ENCODE measurements at regions not wholly inside any gene's neighbourhood (a gene's known extent, or its start where the extent isn't known, plus 50 kb on each side); places are given as distances from the start of the nearest gene placed in this dataset.

- in situ Hi-C loops (cut with HindIII; ENCODE audit: low sequenced_read_pairs), result no loop called here
Measured at GRCh38 chr18:24964216-24964615, 387.8 kb downstream of the ZNF521 start.

GRCh38 chr18:24968238-24968775, 383.7 kb downstream of the ZNF521 start:
- in situ Hi-C loops (cut with HindIII; ENCODE audit: low sequenced_read_pairs), result no loop called here

- in situ Hi-C loops (cut with HindIII; ENCODE audit: low sequenced_read_pairs), result no loop called here
Measured at GRCh38 chr18:24972577-24972976, 379.4 kb downstream of the ZNF521 start.

GRCh38 chr18:24974431-24974830, 377.5 kb downstream of the ZNF521 start:
- in situ Hi-C loops (cut with HindIII; ENCODE audit: low sequenced_read_pairs), result no loop called here

GRCh38 chr18:24975496-24976372, 376.2 kb downstream of the ZNF521 start:
- in situ Hi-C loops (cut with HindIII; ENCODE audit: low sequenced_read_pairs), result no loop called here

GRCh38 chr18:24976502-24976901, 375.5 kb downstream of the ZNF521 start:
- in situ Hi-C loops (cut with HindIII; ENCODE audit: low sequenced_read_pairs), result no loop called here

- in situ Hi-C loops (cut with HindIII; ENCODE audit: low sequenced_read_pairs), result no loop called here
Measured at GRCh38 chr18:24979235-24979634, 372.7 kb downstream of the ZNF521 start.

GRCh38 chr18:24982831-24983230, 369.1 kb downstream of the ZNF521 start:
- in situ Hi-C loops (cut with HindIII; ENCODE audit: low sequenced_read_pairs), result no loop called here

GRCh38 chr18:24983566-24984139, 368.3 kb downstream of the ZNF521 start:
- in situ Hi-C loops (cut with HindIII; ENCODE audit: low sequenced_read_pairs), result no loop called here

GRCh38 chr18:24985586-24985985, 366.4 kb downstream of the ZNF521 start:
- in situ Hi-C loops (cut with HindIII; ENCODE audit: low sequenced_read_pairs), result no loop called here

GRCh38 chr18:24986666-24987302, 365.2 kb downstream of the ZNF521 start:
- in situ Hi-C loops (cut with HindIII; ENCODE audit: low sequenced_read_pairs), result no loop called here

- in situ Hi-C loops (cut with HindIII; ENCODE audit: low sequenced_read_pairs), result no loop called here
Measured at GRCh38 chr18:24987303-24988252, 364.4 kb downstream of the ZNF521 start.

GRCh38 chr18:24988253-24988840, 363.6 kb downstream of the ZNF521 start:
- in situ Hi-C loops (cut with HindIII; ENCODE audit: low sequenced_read_pairs), result no loop called here

GRCh38 chr18:24989760-24990593, 362.0 kb downstream of the ZNF521 start:
- in situ Hi-C loops (cut with HindIII; ENCODE audit: low sequenced_read_pairs), result no loop called here

GRCh38 chr18:24990671-24991134, 361.3 kb downstream of the ZNF521 start:
- in situ Hi-C loops (cut with HindIII; ENCODE audit: low sequenced_read_pairs), result no loop called here

- in situ Hi-C loops (cut with HindIII; ENCODE audit: low sequenced_read_pairs), result no loop called here
Measured at GRCh38 chr18:24991141-24992060, 360.6 kb downstream of the ZNF521 start.

- in situ Hi-C loops (cut with HindIII; ENCODE audit: low sequenced_read_pairs), result no loop called here
Measured at GRCh38 chr18:24992491-24992890, 359.5 kb downstream of the ZNF521 start.

- in situ Hi-C loops (cut with HindIII; ENCODE audit: low sequenced_read_pairs), result no loop called here
Measured at GRCh38 chr18:24993628-24994027, 358.3 kb downstream of the ZNF521 start.
